Liver (tissue), 7 donors: ENCODE measurements at regions not wholly inside any gene's neighbourhood (a gene's known extent, or its start where the extent isn't known, plus 50 kb on each side); places are given as distances from the start of the nearest gene placed in this dataset.

Experiments
- DNase-seq: peaks from one replicate; pipeline ENCODE4 v3.0.0-alpha.2; 2017; ENCODE audit warnings: low spot score
- H3K27ac ChIP-seq, 2 donors: one replicate each; pipeline ENCODE4 v1.7.0; 2013; ENCODE audit warnings: inconsistent platforms in 2 of 2, low read length in 2 of 2, control low read depth in 1 of 2, low read depth in 1 of 2, mild to moderate bottlenecking in 1 of 2
- H3K27me3 ChIP-seq, 4 donors: one replicate each; pipeline versions ENCODE4 v1.6.1 to v1.7.0; 2013; ENCODE audit warnings: low read length in 3 of 4, inconsistent platforms in 1 of 4, mild to moderate bottlenecking in 1 of 4, moderate library complexity in 1 of 4; ENCODE audit not compliant: control insufficient read depth in 4 of 4, insufficient read depth in 4 of 4
- H3K36me3 ChIP-seq, 4 donors: one replicate each; pipeline versions ENCODE4 v1.6.1 to v1.7.0; 2013; ENCODE audit warnings: low read length in 3 of 4, mild to moderate bottlenecking in 3 of 4, low read depth in 1 of 4, moderate library complexity in 1 of 4; ENCODE audit not compliant: control insufficient read depth in 4 of 4, insufficient read depth in 3 of 4
- H3K4me1 ChIP-seq, 4 donors: one replicate each; pipeline versions ENCODE4 v1.6.1 to v1.7.0; 2013; ENCODE audit warnings: low read length in 3 of 4, mild to moderate bottlenecking in 3 of 4, moderate library complexity in 1 of 4; ENCODE audit not compliant: control insufficient read depth in 4 of 4, insufficient read depth in 4 of 4
- H3K4me3 ChIP-seq, 3 donors: one replicate each; pipeline versions ENCODE4 v1.6.1 to v1.7.0; 2013; ENCODE audit warnings: low read length in 3 of 3, control low read depth in 1 of 3, low read depth in 1 of 3, mild to moderate bottlenecking in 1 of 3
- H3K9ac ChIP-seq, 2 donors: one replicate each; pipeline ENCODE4 v1.7.0; 2013; ENCODE audit warnings: low read length in 2 of 2, mild to moderate bottlenecking in 2 of 2, moderate library complexity in 2 of 2, control low read depth in 1 of 2, low read depth in 1 of 2
- H3K9me3 ChIP-seq, 4 donors: one replicate each; pipeline versions ENCODE4 v1.6.1 to v1.7.0; 2013; ENCODE audit warnings: low read length in 3 of 4; ENCODE audit not compliant: control insufficient read depth in 4 of 4
- ATF3 ChIP-seq: IDR thresholded peaks from 2 replicates; pipeline ENCODE4 v1.6.1; 2016; ENCODE audit warnings: antibody characterized with exemption
- EGR1 ChIP-seq, 2 donors: IDR thresholded peaks; 2 replicates each; pipeline ENCODE4 v1.6.1; 2016 to 2018; ENCODE audit warnings: antibody characterized with exemption in 2 of 2, low read depth in 2 of 2
- FOXA1 ChIP-seq: IDR thresholded peaks from 2 replicates; pipeline ENCODE4 v1.6.1; 2016; ENCODE audit warnings: antibody characterized with exemption
- FOXA2 ChIP-seq: IDR thresholded peaks from 2 replicates; pipeline ENCODE4 v1.6.1; 2016; ENCODE audit warnings: antibody characterized with exemption
- HNF4G ChIP-seq: IDR thresholded peaks from 2 replicates; pipeline ENCODE4 v1.6.1; 2016; ENCODE audit warnings: antibody characterized with exemption
- JUND ChIP-seq, 2 donors: IDR thresholded peaks; 2 replicates each; pipeline ENCODE4 v1.6.1; 2016; ENCODE audit warnings: antibody characterized with exemption in 2 of 2
- NR2F2 ChIP-seq: IDR thresholded peaks from 2 replicates; pipeline ENCODE4 v1.6.1; 2016; ENCODE audit warnings: antibody characterized with exemption
- RAD21 ChIP-seq, 2 donors: IDR thresholded peaks; 2 replicates each; pipeline ENCODE4 v1.6.1; 2016; ENCODE audit warnings: antibody characterized with exemption in 2 of 2, mild to moderate bottlenecking in 2 of 2
- REST ChIP-seq: IDR thresholded peaks from 2 replicates; pipeline ENCODE4 v1.6.1; 2016; ENCODE audit warnings: antibody characterized with exemption, mild to moderate bottlenecking
- RXRA ChIP-seq, 2 donors: IDR thresholded peaks; 2 replicates each; pipeline ENCODE4 v1.6.1; 2017 to 2018; ENCODE audit warnings: antibody characterized with exemption in 2 of 2, mild to moderate bottlenecking in 1 of 2
- SP1 ChIP-seq: IDR thresholded peaks from 2 replicates; pipeline ENCODE4 v1.6.1; 2018; ENCODE audit warnings: antibody characterized with exemption, mild to moderate bottlenecking
- TAF1 ChIP-seq: conservative IDR thresholded peaks from 2 replicates; pipeline ENCODE4 v1.6.1; 2016; ENCODE audit warnings: antibody characterized with exemption, mild to moderate bottlenecking
- YY1 ChIP-seq: IDR thresholded peaks from 2 replicates; pipeline ENCODE4 v1.6.1; 2016; ENCODE audit warnings: antibody characterized with exemption, mild to moderate bottlenecking
- WGBS: extraction: QIAGEN DNeasy Blood & Tissue Kit; methylation state at CpG from one replicate; pipeline ENCODE4 v1.1.7; 2013; 5-methylcytosine and 5-hydroxymethylcytosine counted together
- TF ChIP-seq, protein P1 (sequence below): IDR thresholded peaks from 2 replicates; pipeline ENCODE4 v1.6.1; 2016; ENCODE audit warnings: antibody characterized with exemption
- donor health status: healthy.
- donor health status: healthy.
- donor health status: healthy.
- donor health status: healthy.

- no peak for TF ChIP-seq ATF3
- no peak for TF ChIP-seq YY1
- no peak for TF ChIP-seq JUND (IDR thresholded peaks at IDR 0.05)
- no peak for TF ChIP-seq SP1
- no peak for TF ChIP-seq RAD21 (IDR thresholded peaks at IDR 0.05)
- TF ChIP-seq, protein P1, sequence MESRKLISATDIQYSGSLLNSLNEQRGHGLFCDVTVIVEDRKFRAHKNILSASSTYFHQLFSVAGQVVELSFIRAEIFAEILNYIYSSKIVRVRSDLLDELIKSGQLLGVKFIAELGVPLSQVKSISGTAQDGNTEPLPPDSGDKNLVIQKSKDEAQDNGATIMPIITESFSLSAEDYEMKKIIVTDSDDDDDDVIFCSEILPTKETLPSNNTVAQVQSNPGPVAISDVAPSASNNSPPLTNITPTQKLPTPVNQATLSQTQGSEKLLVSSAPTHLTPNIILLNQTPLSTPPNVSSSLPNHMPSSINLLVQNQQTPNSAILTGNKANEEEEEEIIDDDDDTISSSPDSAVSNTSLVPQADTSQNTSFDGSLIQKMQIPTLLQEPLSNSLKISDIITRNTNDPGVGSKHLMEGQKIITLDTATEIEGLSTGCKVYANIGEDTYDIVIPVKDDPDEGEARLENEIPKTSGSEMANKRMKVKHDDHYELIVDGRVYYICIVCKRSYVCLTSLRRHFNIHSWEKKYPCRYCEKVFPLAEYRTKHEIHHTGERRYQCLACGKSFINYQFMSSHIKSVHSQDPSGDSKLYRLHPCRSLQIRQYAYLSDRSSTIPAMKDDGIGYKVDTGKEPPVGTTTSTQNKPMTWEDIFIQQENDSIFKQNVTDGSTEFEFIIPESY = no peak
- TF ChIP-seq NR2F2 = no peak
- no peak for TF ChIP-seq EGR1 (IDR thresholded peaks at IDR 0.05; ENCODE audit: low read depth in 2 of 2)
Measured at GRCh38 chr6:155967322-155967721, 511.7 kb upstream of the NOX3 start (continued).

GRCh38 chr6:155964544-155964943, 508.9 kb upstream of the NOX3 start:
- H3K9ac ChIP-seq = no peak overlapping the region
- WGBS = 84% methylated on average over 2 of the region's 2 CpGs
- no peak for DNase-seq

GRCh38 chr6:155962276-155962675, 506.6 kb upstream of the NOX3 start:
- no peak overlapping the region for H3K27ac ChIP-seq
- whole genome bisulfite sequencing = 69% methylated on average over 1 of the region's 1 CpG
- no peaks in the 10 kb centered on the region for H3K4me1 ChIP-seq
- H3K9me3 ChIP-seq = no peaks in the 10 kb centered on the region
- H3K27me3 ChIP-seq = no peaks in the 10 kb centered on the region
- no peaks in the 10 kb centered on the region for H3K36me3 ChIP-seq
- no peak for DNase-seq
- TF ChIP-seq REST (no peak), TAF1 (no peak), HNF4G (no peak), ATF3 (no peak), RAD21 (IDR thresholded peaks at IDR 0.05) (no peak), FOXA1 (no peak), SP1 (no peak), FOXA2 (no peak), NR2F2 (no peak)
- TF ChIP-seq, protein P1 = no peak
- no peak overlapping the region for H3K4me3 ChIP-seq
- no peak overlapping the region for H3K9ac ChIP-seq

More at GRCh38 chr6:155964544-155964943, 508.9 kb upstream of the NOX3 start:
- no peaks in the 10 kb centered on the region for H3K27me3 ChIP-seq
- peaks cover 0 to 2% (median 0%) of the 10 kb centered on the region in 4 donors for H3K9me3 ChIP-seq
- H3K4me1 ChIP-seq = no peaks in the 10 kb centered on the region
- H3K4me3 ChIP-seq = no peak overlapping the region
- no peak for TF ChIP-seq REST
- TF ChIP-seq RXRA (IDR thresholded peaks at IDR 0.05) = no peak
- H3K36me3 ChIP-seq = no peaks in the 10 kb centered on the region
- no peak overlapping the region for H3K27ac ChIP-seq
